ENCODE measurements at regions not wholly inside any gene's neighbourhood (a gene's known extent, or its start where the extent isn't known, plus 50 kb on each side); places are given as distances from the start of the nearest gene placed in this dataset.

GRCh38 chr7:17234398-17235031, 63.9 kb upstream of the AHR start:
- DNase-seq (ENCODE audit: low spot score) = peak; percentile 52

- no peak for DNase-seq (ENCODE audit: low spot score)
These were observed 62.3 kb upstream of the AHR start for GRCh38 chr7:17236171-17236570.

GRCh38 chr7:17236603-17237002, 61.8 kb upstream of the AHR start:
- DNase-seq (ENCODE audit: low spot score) = no peak

DNA sequence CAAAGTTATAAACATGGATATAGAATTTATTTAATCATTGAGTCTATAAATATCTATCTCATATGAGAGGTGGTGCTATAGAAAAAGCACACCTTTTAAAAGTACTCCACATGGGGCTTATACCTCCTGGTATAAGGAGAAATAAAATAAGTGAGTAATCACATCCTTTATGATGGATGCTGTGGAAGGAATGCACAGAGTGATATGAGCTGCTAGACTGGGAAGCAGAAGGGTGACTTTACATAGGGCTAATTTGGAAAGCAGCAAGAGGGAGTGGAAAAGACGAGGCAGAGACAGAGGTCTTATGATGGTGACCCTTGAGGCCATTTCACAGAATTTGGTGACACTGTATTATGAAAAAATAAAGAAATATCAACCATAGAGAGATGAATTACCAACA, 59.4 kb upstream of the AHR start:
- DNase-seq (ENCODE audit: low spot score) = no peak

- no peak for DNase-seq (ENCODE audit: low spot score)
These were observed 58.5 kb upstream of the AHR start for GRCh38 chr7:17239683-17240521.

- no peak for DNase-seq (ENCODE audit: low spot score)
These were observed 55.9 kb upstream of the AHR start for GRCh38 chr7:17242504-17242903.

GRCh38 chr7:17244786-17245185, 53.7 kb upstream of the AHR start:
- DNase-seq (ENCODE audit: low spot score) = no peak

DNA sequence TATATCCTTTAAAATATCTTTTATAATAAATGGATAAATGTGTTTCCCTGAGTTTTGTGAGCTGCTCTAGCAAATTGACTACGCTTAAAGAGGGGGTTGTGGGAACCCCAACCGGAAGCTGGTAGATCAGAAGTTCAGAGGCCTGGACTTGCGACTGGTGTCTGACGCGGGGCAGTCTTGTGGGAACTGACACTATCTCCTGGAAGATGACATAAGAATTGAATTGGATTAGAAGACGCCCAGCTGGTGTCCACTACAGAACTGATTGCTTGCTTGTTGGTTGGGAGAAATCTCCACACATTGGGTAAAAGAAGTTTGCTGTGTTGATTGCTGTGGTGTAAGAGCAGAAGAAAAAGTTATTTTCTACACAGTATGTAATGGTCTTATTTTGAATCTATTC, 51.1 kb upstream of the AHR start:
- DNase-seq (ENCODE audit: low spot score) = no peak

GRCh38 chr7:17248527-17248926, 49.9 kb upstream of the AHR start:
- no peak for DNase-seq (ENCODE audit: low spot score)

Data from ureter (tissue), 1 donor.